ENCODE measurements at regions not wholly inside any gene's neighbourhood (a gene's known extent, or its start where the extent isn't known, plus 50 kb on each side); places are given as distances from the start of the nearest gene placed in this dataset.

- H3K4me3 ChIP-seq (ENCODE audit: low read length): no peak overlapping the region
- DNase-seq: no peak
- Mint-ChIP-seq H3K27me3 (peaks cover 10 to 19% of the 10 kb centered on the region in 2 donors), H3K9me3 (peaks cover 0 to 2% (median 0%) of the 10 kb centered on the region in 5 donors), H3K4me3 (no peak overlapping the region), H3K27ac (no peak overlapping the region), H3K36me3 (no peaks in the 10 kb centered on the region), H3K4me1 (no peaks in the 10 kb centered on the region)
- no peaks in the 10 kb centered on the region for H3K9me3 ChIP-seq (ENCODE audit: low read length)
- ChIA-PET CTCF (no interaction called here), POLR2A (no interaction called here)
- no peak overlapping the region for H3K27ac ChIP-seq (ENCODE audit: low read depth, low read length)
- no peaks in the 10 kb centered on the region for H3K4me1 ChIP-seq (ENCODE audit: insufficient read depth, low read length)
- H3K27me3 ChIP-seq (ENCODE audit: insufficient read depth, low read length, poor library complexity, severe bottlenecking): no peaks in the 10 kb centered on the region
- no peaks in the 10 kb centered on the region for H3K36me3 ChIP-seq (ENCODE audit: insufficient read depth, low read length)
Observed at GRCh38 chr4:182150645-182151044, 92.6 kb upstream of the TENM3 start.

- Mint-ChIP-seq H3K27me3 (no peaks in the 10 kb centered on the region), H3K36me3 (peaks cover 0 to 4% (median 0%) of the 10 kb centered on the region in 3 donors), H3K9me3 (peaks cover 0 to 5% (median 2%) of the 10 kb centered on the region in 5 donors), H3K4me1 (no peaks in the 10 kb centered on the region), H3K27ac (no peak overlapping the region), H3K4me3 (no peak overlapping the region)
- no peak for DNase-seq
- H3K4me1 ChIP-seq (ENCODE audit: insufficient read depth, low read length): no peaks in the 10 kb centered on the region
- H3K36me3 ChIP-seq (ENCODE audit: insufficient read depth, low read length): no peaks in the 10 kb centered on the region
- H3K9me3 ChIP-seq (ENCODE audit: low read length): no peaks in the 10 kb centered on the region
- POLR2A ChIA-PET: no interaction called here
- CTCF ChIA-PET: no interaction called here
- H3K27ac ChIP-seq (ENCODE audit: low read depth, low read length): no peak overlapping the region
- no peak overlapping the region for H3K4me3 ChIP-seq (ENCODE audit: low read length)
- H3K27me3 ChIP-seq (ENCODE audit: insufficient read depth, low read length, poor library complexity, severe bottlenecking): no peaks in the 10 kb centered on the region
Observed at GRCh38 chr4:182155806-182156205, 87.4 kb upstream of the TENM3 start.

GRCh38 chr4:182163180-182163579, 80.0 kb upstream of the TENM3 start:
- no peak for DNase-seq
- Mint-ChIP-seq H3K9me3 (peaks cover 0 to 4% (median 2%) of the 10 kb centered on the region in 5 donors), H3K4me1 (no peaks in the 10 kb centered on the region), H3K27me3 (no peaks in the 10 kb centered on the region), H3K36me3 (peaks cover 0 to 4% (median 0%) of the 10 kb centered on the region in 3 donors), H3K27ac (no peak overlapping the region), H3K4me3 (no peak overlapping the region)
- H3K27ac ChIP-seq (ENCODE audit: low read depth, low read length): no peak overlapping the region
- no peaks in the 10 kb centered on the region for H3K4me1 ChIP-seq (ENCODE audit: insufficient read depth, low read length)
- H3K27me3 ChIP-seq (ENCODE audit: insufficient read depth, low read length, poor library complexity, severe bottlenecking): no peaks in the 10 kb centered on the region
- H3K9me3 ChIP-seq (ENCODE audit: low read length): no peaks in the 10 kb centered on the region
- no peaks in the 10 kb centered on the region for H3K36me3 ChIP-seq (ENCODE audit: insufficient read depth, low read length)
- H3K4me3 ChIP-seq (ENCODE audit: low read length): no peak overlapping the region
- ChIA-PET POLR2A (no interaction called here), CTCF (no interaction called here)

- CTCF ChIA-PET: no interaction called here
- Mint-ChIP-seq H3K27ac (no peak overlapping the region), H3K4me1 (no peaks in the 10 kb centered on the region), H3K27me3 (no peaks in the 10 kb centered on the region), H3K9me3 (peaks cover 0 to 2% (median 0%) of the 10 kb centered on the region in 5 donors), H3K36me3 (no peaks in the 10 kb centered on the region), H3K4me3 (no peak overlapping the region)
- no peaks in the 10 kb centered on the region for H3K36me3 ChIP-seq (ENCODE audit: insufficient read depth, low read length)
- no peaks in the 10 kb centered on the region for H3K27me3 ChIP-seq (ENCODE audit: insufficient read depth, low read length, poor library complexity, severe bottlenecking)
- POLR2A ChIA-PET: no interaction called here
- H3K27ac ChIP-seq (ENCODE audit: low read depth, low read length): no peak overlapping the region
- no peaks in the 10 kb centered on the region for H3K4me1 ChIP-seq (ENCODE audit: insufficient read depth, low read length)
- no peak for DNase-seq
- H3K9me3 ChIP-seq (ENCODE audit: low read length): no peaks in the 10 kb centered on the region
- no peak overlapping the region for H3K4me3 ChIP-seq (ENCODE audit: low read length)
Observed at GRCh38 chr4:182169572-182169971, 73.6 kb upstream of the TENM3 start.

GRCh38 chr4:182169987-182170386, 73.2 kb upstream of the TENM3 start:
- POLR2A ChIA-PET: no interaction called here
- H3K27me3 ChIP-seq (ENCODE audit: insufficient read depth, low read length, poor library complexity, severe bottlenecking): no peaks in the 10 kb centered on the region
- no peaks in the 10 kb centered on the region for H3K36me3 Mint-ChIP-seq

GRCh38 chr4:182170417-182170935, 72.7 kb upstream of the TENM3 start:
- Histone ChIP-seq H3K27me3 (ENCODE audit: insufficient read depth, low read length, poor library complexity, severe bottlenecking) (no peaks in the 10 kb centered on the region), H3K27ac (ENCODE audit: low read depth, low read length) (no peak overlapping the region), H3K4me3 (ENCODE audit: low read length) (no peak overlapping the region), H3K36me3 (ENCODE audit: insufficient read depth, low read length) (no peaks in the 10 kb centered on the region), H3K4me1 (ENCODE audit: insufficient read depth, low read length) (no peaks in the 10 kb centered on the region), H3K9me3 (ENCODE audit: low read length) (no peaks in the 10 kb centered on the region)
- POLR2A ChIA-PET: no interaction called here
- Mint-ChIP-seq H3K4me1 (no peaks in the 10 kb centered on the region), H3K27ac (no peak overlapping the region), H3K27me3 (no peaks in the 10 kb centered on the region), H3K9me3 (peaks cover 0 to 2% (median 0%) of the 10 kb centered on the region in 5 donors), H3K4me3 (no peak overlapping the region), H3K36me3 (no peaks in the 10 kb centered on the region)
- CTCF ChIA-PET: interaction anchor here (0.5 kb wide), 1 partner anchor 1392 kb away, joined by 3 read pairs; no protein-coding TSS in a partner anchor
- DNase-seq: no peak

More at GRCh38 chr4:182169987-182170386, 73.2 kb upstream of the TENM3 start:
- Mint-ChIP-seq H3K4me3 (no peak overlapping the region), H3K4me1 (no peaks in the 10 kb centered on the region), H3K27ac (no peak overlapping the region), H3K9me3 (peaks cover 0 to 2% (median 0%) of the 10 kb centered on the region in 5 donors), H3K27me3 (no peaks in the 10 kb centered on the region)
- Histone ChIP-seq H3K4me3 (ENCODE audit: low read length) (no peak overlapping the region), H3K27ac (ENCODE audit: low read depth, low read length) (no peak overlapping the region), H3K9me3 (ENCODE audit: low read length) (no peaks in the 10 kb centered on the region), H3K36me3 (ENCODE audit: insufficient read depth, low read length) (no peaks in the 10 kb centered on the region), H3K4me1 (ENCODE audit: insufficient read depth, low read length) (no peaks in the 10 kb centered on the region)
- DNase-seq: no peak
- CTCF ChIA-PET: interaction anchor here (0.5 kb wide), 1 partner anchor 1392 kb away, joined by 3 read pairs; no protein-coding TSS in a partner anchor

GRCh38 chr4:182174979-182175378, 68.2 kb upstream of the TENM3 start:
- Mint-ChIP-seq H3K36me3 (no peaks in the 10 kb centered on the region), H3K9me3 (peaks cover 0 to 2% (median 1%) of the 10 kb centered on the region in 5 donors), H3K27me3 (no peaks in the 10 kb centered on the region), H3K4me1 (no peaks in the 10 kb centered on the region), H3K27ac (no peak overlapping the region), H3K4me3 (no peak overlapping the region)
- no peak for DNase-seq
- Histone ChIP-seq H3K36me3 (ENCODE audit: insufficient read depth, low read length) (no peaks in the 10 kb centered on the region), H3K4me1 (ENCODE audit: insufficient read depth, low read length) (no peaks in the 10 kb centered on the region), H3K4me3 (ENCODE audit: low read length) (no peak overlapping the region), H3K9me3 (ENCODE audit: low read length) (no peaks in the 10 kb centered on the region), H3K27me3 (ENCODE audit: insufficient read depth, low read length, poor library complexity, severe bottlenecking) (no peaks in the 10 kb centered on the region), H3K27ac (ENCODE audit: low read depth, low read length) (no peak overlapping the region)
- POLR2A ChIA-PET: no interaction called here
- CTCF ChIA-PET: no interaction called here

- ChIA-PET POLR2A (no interaction called here), CTCF (no interaction called here)
- Histone ChIP-seq H3K9me3 (ENCODE audit: low read length) (no peaks in the 10 kb centered on the region), H3K27me3 (ENCODE audit: insufficient read depth, low read length, poor library complexity, severe bottlenecking) (no peaks in the 10 kb centered on the region), H3K4me1 (ENCODE audit: insufficient read depth, low read length) (no peaks in the 10 kb centered on the region), H3K36me3 (ENCODE audit: insufficient read depth, low read length) (no peaks in the 10 kb centered on the region), H3K4me3 (ENCODE audit: low read length) (no peak overlapping the region), H3K27ac (ENCODE audit: low read depth, low read length) (no peak overlapping the region)
- no peak overlapping the region for H3K27ac Mint-ChIP-seq
- H3K27me3 Mint-ChIP-seq: no peaks in the 10 kb centered on the region
- peaks cover 0 to 2% (median 1%) of the 10 kb centered on the region in 5 donors for H3K9me3 Mint-ChIP-seq
- no peak for DNase-seq
- H3K4me3 Mint-ChIP-seq: no peak overlapping the region
- no peaks in the 10 kb centered on the region for H3K36me3 Mint-ChIP-seq
- H3K4me1 Mint-ChIP-seq: no peaks in the 10 kb centered on the region
Observed at GRCh38 chr4:182175788-182176519, 67.2 kb upstream of the TENM3 start.
